ENCODE measurements at regions not wholly inside any gene's neighbourhood (a gene's known extent, or its start where the extent isn't known, plus 50 kb on each side); places are given as distances from the start of the nearest gene placed in this dataset.

DNA sequence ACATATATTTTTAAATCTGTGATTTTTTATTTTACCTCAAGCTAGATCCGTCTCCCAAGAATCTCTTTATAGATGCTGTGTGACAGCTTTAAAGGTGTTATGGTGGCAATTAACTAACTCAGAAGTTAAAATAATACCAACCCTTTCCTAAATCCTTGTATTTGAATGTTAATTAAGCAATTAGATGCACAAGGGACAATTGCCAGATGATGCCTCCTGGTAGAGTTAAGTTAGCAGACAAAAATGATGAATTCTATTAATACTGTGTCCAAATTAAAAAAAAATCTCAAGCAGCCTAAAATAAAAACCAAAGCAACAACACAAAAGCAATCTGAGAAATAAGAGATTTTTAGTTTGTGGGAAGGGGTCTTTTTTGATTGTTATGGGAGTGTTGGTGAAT is 78.9 kb downstream of the FANCF start:
- no peak overlapping the region for H3K27ac ChIP-seq (ENCODE audit: low read length)
- H3K9me2 ChIP-seq (replicated peaks; ENCODE audit: insufficient read depth, low read length), result no peaks in the 10 kb centered on the region
- H3K4me2 ChIP-seq (ENCODE audit: low read depth, low read length), result no peak overlapping the region
- H3K36me3 ChIP-seq (replicated peaks; ENCODE audit: insufficient read depth, low read length), result no peaks in the 10 kb centered on the region
- no peaks in the 10 kb centered on the region for H3K27me3 ChIP-seq (replicated peaks; ENCODE audit: insufficient read depth, low read length)
- no peaks in the 10 kb centered on the region for H3K4me1 ChIP-seq (ENCODE audit: low read length)
- TF ChIP-seq EZH2phosphoT487 (IDR thresholded peaks at IDR 0.05; ENCODE audit: low read length) (no peak), EZH2 (optimal IDR thresholded peaks at IDR 0.05; ENCODE audit: low read depth, low read length) (no peak)
- TF ChIP-seq, protein P1, sequence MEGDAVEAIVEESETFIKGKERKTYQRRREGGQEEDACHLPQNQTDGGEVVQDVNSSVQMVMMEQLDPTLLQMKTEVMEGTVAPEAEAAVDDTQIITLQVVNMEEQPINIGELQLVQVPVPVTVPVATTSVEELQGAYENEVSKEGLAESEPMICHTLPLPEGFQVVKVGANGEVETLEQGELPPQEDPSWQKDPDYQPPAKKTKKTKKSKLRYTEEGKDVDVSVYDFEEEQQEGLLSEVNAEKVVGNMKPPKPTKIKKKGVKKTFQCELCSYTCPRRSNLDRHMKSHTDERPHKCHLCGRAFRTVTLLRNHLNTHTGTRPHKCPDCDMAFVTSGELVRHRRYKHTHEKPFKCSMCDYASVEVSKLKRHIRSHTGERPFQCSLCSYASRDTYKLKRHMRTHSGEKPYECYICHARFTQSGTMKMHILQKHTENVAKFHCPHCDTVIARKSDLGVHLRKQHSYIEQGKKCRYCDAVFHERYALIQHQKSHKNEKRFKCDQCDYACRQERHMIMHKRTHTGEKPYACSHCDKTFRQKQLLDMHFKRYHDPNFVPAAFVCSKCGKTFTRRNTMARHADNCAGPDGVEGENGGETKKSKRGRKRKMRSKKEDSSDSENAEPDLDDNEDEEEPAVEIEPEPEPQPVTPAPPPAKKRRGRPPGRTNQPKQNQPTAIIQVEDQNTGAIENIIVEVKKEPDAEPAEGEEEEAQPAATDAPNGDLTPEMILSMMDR (IDR thresholded peaks at IDR 0.05; ENCODE audit: low read length), result no peak
- no peak overlapping the region for H3K4me3 ChIP-seq (ENCODE audit: low read length)
- no peaks in the 10 kb centered on the region for H3F3A ChIP-seq (ENCODE audit: insufficient read depth, low read length)
- no peaks in the 10 kb centered on the region for H3K9me3 ChIP-seq (replicated peaks; ENCODE audit: insufficient read depth, low read length)
- no peak overlapping the region for H2AFZ ChIP-seq (ENCODE audit: low read length)
- no peaks in the 10 kb centered on the region for H3K79me2 ChIP-seq (ENCODE audit: low read length)
- no peak for DNase-seq
- H3K9ac ChIP-seq (ENCODE audit: low read length), result no peak overlapping the region
- no peaks in the 10 kb centered on the region for H4K20me1 ChIP-seq (ENCODE audit: insufficient read depth, low read length)

DNA sequence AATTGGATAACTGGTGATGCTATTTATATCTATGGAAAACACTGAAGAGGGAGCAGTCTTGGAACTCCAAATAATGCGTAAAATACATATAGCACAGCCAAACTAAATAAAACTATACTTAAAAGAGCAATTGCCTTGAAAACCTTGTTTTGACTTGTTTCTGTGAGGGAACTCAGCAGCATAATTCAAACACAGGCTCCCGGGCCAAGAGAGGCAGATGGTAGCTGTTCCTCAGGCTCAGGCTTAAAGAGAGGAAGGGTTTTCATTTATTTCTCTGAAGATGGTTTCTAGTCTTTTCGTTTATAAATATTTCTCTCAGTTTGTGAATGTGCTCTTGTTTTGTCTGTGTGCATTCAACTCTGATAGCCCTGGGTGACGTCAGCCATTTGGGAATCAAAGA is 82.4 kb downstream of the FANCF start:
- Histone ChIP-seq H3K9ac (ENCODE audit: low read length) (no peak overlapping the region), H3K4me2 (ENCODE audit: low read depth, low read length) (no peak overlapping the region), H3K27ac (ENCODE audit: low read length) (no peak overlapping the region), H3K27me3 (replicated peaks; ENCODE audit: insufficient read depth, low read length) (no peaks in the 10 kb centered on the region), H3K79me2 (ENCODE audit: low read length) (no peaks in the 10 kb centered on the region), H3K9me2 (replicated peaks; ENCODE audit: insufficient read depth, low read length) (no peaks in the 10 kb centered on the region), H2AFZ (ENCODE audit: low read length) (no peak overlapping the region), H4K20me1 (ENCODE audit: insufficient read depth, low read length) (no peaks in the 10 kb centered on the region), H3K36me3 (replicated peaks; ENCODE audit: insufficient read depth, low read length) (no peaks in the 10 kb centered on the region), H3F3A (ENCODE audit: insufficient read depth, low read length) (no peaks in the 10 kb centered on the region), H3K9me3 (replicated peaks; ENCODE audit: insufficient read depth, low read length) (no peaks in the 10 kb centered on the region), H3K4me1 (ENCODE audit: low read length) (no peaks in the 10 kb centered on the region), H3K4me3 (ENCODE audit: low read length) (no peak overlapping the region)
- no peak for DNase-seq
- no peak for TF ChIP-seq EZH2 (optimal IDR thresholded peaks at IDR 0.05; ENCODE audit: low read depth, low read length)
- TF ChIP-seq, protein P1 (IDR thresholded peaks at IDR 0.05; ENCODE audit: low read length), result no peak
- TF ChIP-seq EZH2phosphoT487 (IDR thresholded peaks at IDR 0.05; ENCODE audit: low read length), result no peak

DNA sequence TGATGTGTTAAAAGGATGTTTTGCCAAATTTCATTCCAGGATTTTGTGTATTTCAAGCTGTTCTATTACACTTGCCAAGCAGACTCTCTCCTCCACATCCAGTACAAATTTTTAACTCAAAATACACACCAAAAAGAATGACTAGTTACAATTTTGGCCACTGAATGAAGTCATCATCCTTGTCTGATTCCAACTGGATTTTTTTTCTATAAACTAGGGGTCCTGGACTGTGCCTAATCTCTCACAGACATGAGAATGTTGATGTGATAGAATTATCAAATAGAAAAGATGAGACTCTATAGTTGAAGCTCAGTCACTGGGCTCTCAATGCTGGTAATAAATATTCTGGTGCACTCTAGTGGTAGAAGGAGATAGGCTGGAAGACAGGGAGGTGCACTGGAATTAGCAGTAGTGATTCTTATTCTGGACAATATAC is 85.8 kb downstream of the FANCF start:
- Histone ChIP-seq H2AFZ (ENCODE audit: low read length) (no peak overlapping the region), H3K9me3 (replicated peaks; ENCODE audit: insufficient read depth, low read length) (no peaks in the 10 kb centered on the region), H3K4me1 (ENCODE audit: low read length) (no peaks in the 10 kb centered on the region), H3K36me3 (replicated peaks; ENCODE audit: insufficient read depth, low read length) (no peaks in the 10 kb centered on the region), H3K79me2 (ENCODE audit: low read length) (no peaks in the 10 kb centered on the region), H3K27ac (ENCODE audit: low read length) (no peak overlapping the region), H3K27me3 (replicated peaks; ENCODE audit: insufficient read depth, low read length) (no peaks in the 10 kb centered on the region), H3K9ac (ENCODE audit: low read length) (no peak overlapping the region), H3K4me3 (ENCODE audit: low read length) (no peak overlapping the region), H4K20me1 (ENCODE audit: insufficient read depth, low read length) (no peaks in the 10 kb centered on the region), H3K9me2 (replicated peaks; ENCODE audit: insufficient read depth, low read length) (no peaks in the 10 kb centered on the region), H3F3A (ENCODE audit: insufficient read depth, low read length) (no peaks in the 10 kb centered on the region), H3K4me2 (ENCODE audit: low read depth, low read length) (no peak overlapping the region)
- peak; percentile 15 for DNase-seq
- TF ChIP-seq EZH2 (optimal IDR thresholded peaks at IDR 0.05; ENCODE audit: low read depth, low read length) (no peak), EZH2phosphoT487 (IDR thresholded peaks at IDR 0.05; ENCODE audit: low read length) (no peak)
- TF ChIP-seq, protein P1 (IDR thresholded peaks at IDR 0.05; ENCODE audit: low read length), result peak; percentile 58
